ENCODE measurements at regions not wholly inside any gene's neighbourhood (a gene's known extent, or its start where the extent isn't known, plus 50 kb on each side); places are given as distances from the start of the nearest gene placed in this dataset.

- H3K27me3 ChIP-seq (ENCODE audit: control insufficient read depth, low read length) = no peaks in the 10 kb centered on the region
- no peak overlapping the region for H3K4me3 ChIP-seq (ENCODE audit: low read length)
- no peaks in the 10 kb centered on the region for H3K4me1 ChIP-seq (ENCODE audit: control insufficient read depth, low read length)
- TF ChIP-seq EZH2phosphoT487 (IDR thresholded peaks at IDR 0.05; ENCODE audit: borderline replicate concordance, low read length) = no peak
- TF ChIP-seq, protein P1, sequence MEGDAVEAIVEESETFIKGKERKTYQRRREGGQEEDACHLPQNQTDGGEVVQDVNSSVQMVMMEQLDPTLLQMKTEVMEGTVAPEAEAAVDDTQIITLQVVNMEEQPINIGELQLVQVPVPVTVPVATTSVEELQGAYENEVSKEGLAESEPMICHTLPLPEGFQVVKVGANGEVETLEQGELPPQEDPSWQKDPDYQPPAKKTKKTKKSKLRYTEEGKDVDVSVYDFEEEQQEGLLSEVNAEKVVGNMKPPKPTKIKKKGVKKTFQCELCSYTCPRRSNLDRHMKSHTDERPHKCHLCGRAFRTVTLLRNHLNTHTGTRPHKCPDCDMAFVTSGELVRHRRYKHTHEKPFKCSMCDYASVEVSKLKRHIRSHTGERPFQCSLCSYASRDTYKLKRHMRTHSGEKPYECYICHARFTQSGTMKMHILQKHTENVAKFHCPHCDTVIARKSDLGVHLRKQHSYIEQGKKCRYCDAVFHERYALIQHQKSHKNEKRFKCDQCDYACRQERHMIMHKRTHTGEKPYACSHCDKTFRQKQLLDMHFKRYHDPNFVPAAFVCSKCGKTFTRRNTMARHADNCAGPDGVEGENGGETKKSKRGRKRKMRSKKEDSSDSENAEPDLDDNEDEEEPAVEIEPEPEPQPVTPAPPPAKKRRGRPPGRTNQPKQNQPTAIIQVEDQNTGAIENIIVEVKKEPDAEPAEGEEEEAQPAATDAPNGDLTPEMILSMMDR (IDR thresholded peaks at IDR 0.05; ENCODE audit: low read depth, low read length, poor library complexity, severe bottlenecking) = no peak
- no peak overlapping the region for H3K4me2 ChIP-seq (ENCODE audit: low read length)
- H3K79me2 ChIP-seq (ENCODE audit: control insufficient read depth, low read length) = no peaks in the 10 kb centered on the region
- H3K36me3 ChIP-seq (ENCODE audit: control insufficient read depth, low read length) = no peaks in the 10 kb centered on the region
- H3K9me2 ChIP-seq (replicated peaks; ENCODE audit: control insufficient read depth, low read length) = no peaks in the 10 kb centered on the region
- no peaks in the 10 kb centered on the region for H4K20me1 ChIP-seq (ENCODE audit: control insufficient read depth, insufficient read depth, low read depth, low read length)
- H3K27ac ChIP-seq (ENCODE audit: low read depth, low read length) = no peak overlapping the region
- no peaks in the 10 kb centered on the region for H3F3A ChIP-seq (ENCODE audit: control insufficient read depth, insufficient read depth)
- no peaks in the 10 kb centered on the region for H3K9me3 ChIP-seq (ENCODE audit: control insufficient read depth, insufficient read depth, low read length)
Measured at GRCh38 chr13:69092615-69093322, 1014.9 kb upstream of the ATXN8OS start.

- Histone ChIP-seq H3K27me3 (ENCODE audit: control insufficient read depth, low read length) (no peaks in the 10 kb centered on the region), H3K36me3 (ENCODE audit: control insufficient read depth, low read length) (no peaks in the 10 kb centered on the region), H3K9me2 (replicated peaks; ENCODE audit: control insufficient read depth, low read length) (no peaks in the 10 kb centered on the region), H3K27ac (ENCODE audit: low read depth, low read length) (no peak overlapping the region), H4K20me1 (ENCODE audit: control insufficient read depth, insufficient read depth, low read depth, low read length) (no peaks in the 10 kb centered on the region), H3K4me1 (ENCODE audit: control insufficient read depth, low read length) (no peaks in the 10 kb centered on the region), H3K4me3 (ENCODE audit: low read length) (no peak overlapping the region), H3K4me2 (ENCODE audit: low read length) (no peak overlapping the region), H3F3A (ENCODE audit: control insufficient read depth, insufficient read depth) (no peaks in the 10 kb centered on the region), H3K9me3 (ENCODE audit: control insufficient read depth, insufficient read depth, low read length) (no peaks in the 10 kb centered on the region), H3K79me2 (ENCODE audit: control insufficient read depth, low read length) (no peaks in the 10 kb centered on the region)
- TF ChIP-seq, protein P1 (IDR thresholded peaks at IDR 0.05; ENCODE audit: low read depth, low read length, poor library complexity, severe bottlenecking) = no peak
- no peak for TF ChIP-seq EZH2phosphoT487 (IDR thresholded peaks at IDR 0.05; ENCODE audit: borderline replicate concordance, low read length)
Measured at GRCh38 chr13:69077267-69077666, 1030.4 kb upstream of the ATXN8OS start.

DNA sequence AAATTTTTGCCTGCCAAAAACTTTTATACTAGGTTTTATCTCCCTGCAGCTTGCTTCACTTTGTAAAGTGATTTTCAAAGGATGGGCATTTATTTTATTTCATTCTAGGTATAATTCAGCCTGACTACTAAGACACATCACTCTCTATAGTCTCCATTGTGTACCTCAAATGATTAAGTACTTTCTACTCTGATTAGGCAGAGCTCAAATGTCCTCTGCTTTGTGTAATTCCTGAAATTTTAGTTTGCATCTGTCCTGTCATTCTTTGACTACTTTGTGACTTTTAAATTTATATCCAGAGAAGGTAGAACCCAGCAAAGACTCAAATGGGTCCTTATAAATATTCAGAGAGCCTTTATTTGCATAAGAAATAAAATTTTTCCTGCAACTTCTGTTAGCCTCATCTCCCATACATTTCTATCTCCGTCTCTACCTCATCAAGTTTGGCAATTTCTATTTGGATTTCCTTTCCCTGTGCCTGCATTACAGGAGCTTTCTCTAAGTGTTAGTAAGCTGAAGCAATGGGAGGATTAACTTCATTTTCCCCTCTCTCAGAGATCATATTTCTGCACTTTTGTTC, 1038.0 kb upstream of the ATXN8OS start:
- no peaks in the 10 kb centered on the region for H3K36me3 ChIP-seq (ENCODE audit: control insufficient read depth, low read length)
- no peaks in the 10 kb centered on the region for H3K27me3 ChIP-seq (ENCODE audit: control insufficient read depth, low read length)
- H3K9me3 ChIP-seq (ENCODE audit: control insufficient read depth, insufficient read depth, low read length) = no peaks in the 10 kb centered on the region
- no peak overlapping the region for H3K4me2 ChIP-seq (ENCODE audit: low read length)
- no peaks in the 10 kb centered on the region for H3K4me1 ChIP-seq (ENCODE audit: control insufficient read depth, low read length)
- no peaks in the 10 kb centered on the region for H3K9me2 ChIP-seq (replicated peaks; ENCODE audit: control insufficient read depth, low read length)
- no peaks in the 10 kb centered on the region for H3K79me2 ChIP-seq (ENCODE audit: control insufficient read depth, low read length)
- H3K4me3 ChIP-seq (ENCODE audit: low read length) = no peak overlapping the region
- H3F3A ChIP-seq (ENCODE audit: control insufficient read depth, insufficient read depth) = no peaks in the 10 kb centered on the region
- TF ChIP-seq EZH2phosphoT487 (IDR thresholded peaks at IDR 0.05; ENCODE audit: borderline replicate concordance, low read length) = no peak
- TF ChIP-seq, protein P1 (IDR thresholded peaks at IDR 0.05; ENCODE audit: low read depth, low read length, poor library complexity, severe bottlenecking) = no peak
- no peak overlapping the region for H3K27ac ChIP-seq (ENCODE audit: low read depth, low read length)
- no peaks in the 10 kb centered on the region for H4K20me1 ChIP-seq (ENCODE audit: control insufficient read depth, insufficient read depth, low read depth, low read length)

All from DOHH2 (cell line).